ENCODE measurements at regions not wholly inside any gene's neighbourhood (a gene's known extent, or its start where the extent isn't known, plus 50 kb on each side); places are given as distances from the start of the nearest gene placed in this dataset.

DNA sequence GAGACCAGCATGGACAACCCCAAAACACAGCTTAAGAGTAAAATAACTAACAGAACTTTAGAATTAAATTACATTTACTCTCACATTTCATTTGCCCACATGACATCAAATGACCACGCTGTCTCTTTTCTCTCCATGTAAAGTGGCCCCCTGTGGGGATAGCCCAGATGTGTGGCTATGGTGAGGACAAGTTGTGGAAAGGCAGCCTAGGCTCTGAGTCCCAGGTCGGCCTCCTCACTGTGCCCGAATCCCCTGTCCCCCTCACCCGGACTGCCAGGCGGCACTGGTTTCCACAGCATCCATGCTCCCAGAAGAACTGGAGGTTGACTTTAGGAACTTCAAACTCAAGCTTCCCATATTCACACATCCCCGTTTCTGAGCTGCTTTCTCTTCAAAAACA, 111.8 kb upstream of the UQCRFS1 start:
- TF ChIP-seq, protein P1, sequence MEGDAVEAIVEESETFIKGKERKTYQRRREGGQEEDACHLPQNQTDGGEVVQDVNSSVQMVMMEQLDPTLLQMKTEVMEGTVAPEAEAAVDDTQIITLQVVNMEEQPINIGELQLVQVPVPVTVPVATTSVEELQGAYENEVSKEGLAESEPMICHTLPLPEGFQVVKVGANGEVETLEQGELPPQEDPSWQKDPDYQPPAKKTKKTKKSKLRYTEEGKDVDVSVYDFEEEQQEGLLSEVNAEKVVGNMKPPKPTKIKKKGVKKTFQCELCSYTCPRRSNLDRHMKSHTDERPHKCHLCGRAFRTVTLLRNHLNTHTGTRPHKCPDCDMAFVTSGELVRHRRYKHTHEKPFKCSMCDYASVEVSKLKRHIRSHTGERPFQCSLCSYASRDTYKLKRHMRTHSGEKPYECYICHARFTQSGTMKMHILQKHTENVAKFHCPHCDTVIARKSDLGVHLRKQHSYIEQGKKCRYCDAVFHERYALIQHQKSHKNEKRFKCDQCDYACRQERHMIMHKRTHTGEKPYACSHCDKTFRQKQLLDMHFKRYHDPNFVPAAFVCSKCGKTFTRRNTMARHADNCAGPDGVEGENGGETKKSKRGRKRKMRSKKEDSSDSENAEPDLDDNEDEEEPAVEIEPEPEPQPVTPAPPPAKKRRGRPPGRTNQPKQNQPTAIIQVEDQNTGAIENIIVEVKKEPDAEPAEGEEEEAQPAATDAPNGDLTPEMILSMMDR (IDR thresholded peaks at IDR 0.05) = no peak
- no peak for TF ChIP-seq POLR2A (IDR thresholded peaks at IDR 0.05)
- no peaks in the 10 kb centered on the region for H3K9me3 ChIP-seq
- no peaks in the 10 kb centered on the region for H3K4me1 ChIP-seq
- no peaks in the 10 kb centered on the region for H3K27me3 ChIP-seq
- no peak overlapping the region for H3K27ac ChIP-seq
- H3K36me3 ChIP-seq = no peaks in the 10 kb centered on the region
- intact Hi-C loops (cut with DNase I; ENCODE audit: low total_unique reads) = no loop called here
- no peak overlapping the region for H3K4me3 ChIP-seq
- no peak for DNase-seq

DNA sequence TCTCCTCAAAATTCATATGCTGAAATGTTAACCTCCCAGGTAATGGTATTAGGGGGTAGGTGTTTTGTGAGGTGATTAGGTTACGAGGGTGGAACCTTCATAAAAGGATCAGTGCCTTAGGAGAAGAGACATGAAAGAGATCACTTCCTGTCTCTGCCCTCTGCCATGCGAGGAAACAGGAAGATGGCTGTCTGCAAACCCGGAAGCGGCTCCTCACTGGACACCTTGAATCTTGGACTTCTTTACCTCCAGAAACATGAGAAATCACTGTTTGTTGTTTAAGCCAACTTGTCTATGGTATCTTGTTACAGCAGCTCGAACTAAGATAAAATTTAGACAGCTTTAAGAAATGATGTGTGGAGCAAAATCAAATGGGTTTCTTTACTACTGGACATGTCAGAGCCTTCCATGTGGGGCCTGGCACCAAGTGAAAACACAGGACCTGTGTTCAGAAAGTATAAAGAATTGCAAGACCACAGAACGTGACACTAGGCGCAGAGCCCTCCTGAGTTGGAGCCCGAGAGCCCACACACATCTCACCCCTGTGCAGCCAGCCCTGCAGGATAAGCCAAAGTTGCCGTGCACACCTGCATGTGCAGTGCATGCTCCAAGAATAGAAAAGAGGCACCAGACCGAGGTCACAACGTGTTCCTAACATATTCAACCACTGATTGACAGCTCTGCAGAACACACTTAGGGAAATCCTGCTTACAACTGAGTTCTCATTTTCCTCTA, 112.5 kb upstream of the UQCRFS1 start:
- DNase-seq = no peak

DNA sequence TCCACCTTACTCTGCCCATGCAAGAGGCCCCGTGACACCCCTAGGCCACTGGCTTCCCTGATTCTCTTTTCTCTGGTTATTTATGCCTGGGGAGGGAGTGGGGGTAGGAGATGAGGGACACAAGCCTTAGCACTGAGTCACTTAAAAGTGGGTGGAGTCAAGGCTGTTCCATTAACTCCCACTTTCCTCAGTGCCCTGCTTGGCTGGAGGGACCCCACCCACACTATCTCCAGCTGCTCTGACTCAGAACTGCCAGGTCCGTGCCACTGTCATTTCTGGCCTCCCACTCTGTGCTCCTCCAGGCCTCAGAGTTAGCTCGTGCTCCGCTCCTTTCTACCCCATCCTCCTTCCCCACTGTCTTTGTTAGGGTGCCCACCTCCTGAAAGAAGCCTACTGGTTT, 113.4 kb upstream of the UQCRFS1 start:
- TF ChIP-seq, protein P1 (IDR thresholded peaks at IDR 0.05) = no peak
- TF ChIP-seq POLR2A (IDR thresholded peaks at IDR 0.05) = no peak
- Histone ChIP-seq H3K27me3 (no peaks in the 10 kb centered on the region), H3K4me1 (no peaks in the 10 kb centered on the region), H3K36me3 (no peaks in the 10 kb centered on the region), H3K27ac (no peak overlapping the region), H3K4me3 (no peak overlapping the region), H3K9me3 (no peaks in the 10 kb centered on the region)
- intact Hi-C loops (cut with DNase I; ENCODE audit: low total_unique reads) = no loop called here
- DNase-seq = no peak

More for the DNA sequence above, 112.5 kb upstream of the UQCRFS1 start:
- Histone ChIP-seq H3K27me3 (no peaks in the 10 kb centered on the region), H3K4me3 (no peak overlapping the region), H3K36me3 (no peaks in the 10 kb centered on the region), H3K4me1 (no peaks in the 10 kb centered on the region), H3K9me3 (no peaks in the 10 kb centered on the region), H3K27ac (no peak overlapping the region)
- TF ChIP-seq, protein P1 (IDR thresholded peaks at IDR 0.05) = no peak
- TF ChIP-seq POLR2A (IDR thresholded peaks at IDR 0.05) = no peak
- intact Hi-C loops (cut with DNase I; ENCODE audit: low total_unique reads) = no loop called here

DNA sequence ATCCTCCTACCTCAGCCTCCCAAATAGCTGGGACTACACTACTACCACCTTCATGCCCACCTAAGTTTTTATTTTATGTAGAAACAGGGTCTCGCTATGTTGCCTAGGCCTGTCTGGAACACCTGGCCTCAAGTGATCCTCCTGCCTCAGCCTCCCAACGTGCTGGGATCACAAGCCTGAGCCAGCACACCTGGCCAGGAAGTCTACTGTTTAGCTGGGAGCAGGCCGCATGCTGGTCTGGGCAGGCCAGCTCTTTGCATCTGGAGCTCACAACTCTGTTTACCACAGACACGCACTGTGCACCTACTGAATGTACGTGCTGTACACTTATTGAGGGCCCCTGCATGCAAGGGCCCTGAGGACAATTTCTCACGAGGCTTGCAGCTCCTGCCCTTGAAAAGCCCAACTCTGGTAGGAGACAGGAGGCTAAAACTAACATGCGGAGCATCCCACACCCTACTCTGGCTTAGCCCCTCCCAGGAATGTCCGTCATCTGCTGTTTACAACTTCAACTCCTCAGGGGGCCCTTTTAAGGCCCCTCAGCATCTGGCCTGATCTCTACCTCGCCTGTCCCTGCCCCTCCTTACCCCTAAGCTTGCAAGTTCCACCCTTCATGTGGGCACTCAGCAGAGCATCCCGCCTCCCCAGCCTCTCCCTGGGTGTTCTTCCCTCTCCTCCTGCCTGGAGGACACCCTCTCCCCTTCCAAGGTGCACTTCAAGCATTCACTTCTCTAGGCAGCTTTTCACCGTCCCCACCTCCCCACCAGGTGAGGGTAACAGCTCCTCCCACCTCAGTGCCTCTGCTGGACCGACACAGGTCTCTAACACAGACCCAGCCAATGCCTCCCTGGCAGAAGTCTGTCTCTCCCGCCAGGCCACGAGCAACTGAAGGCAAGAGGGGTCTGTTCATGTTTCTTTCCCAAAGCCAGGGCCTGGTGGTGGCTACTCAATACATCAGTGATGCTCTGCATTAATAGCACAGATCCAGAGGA, 114.2 kb upstream of the UQCRFS1 start:
- Histone ChIP-seq H3K4me3 (no peak overlapping the region), H3K27ac (no peak overlapping the region), H3K9me3 (no peaks in the 10 kb centered on the region), H3K4me1 (no peaks in the 10 kb centered on the region), H3K36me3 (no peaks in the 10 kb centered on the region), H3K27me3 (no peaks in the 10 kb centered on the region)
- intact Hi-C loops (cut with DNase I; ENCODE audit: low total_unique reads) = no loop called here
- DNase-seq = no peak
- TF ChIP-seq POLR2A (IDR thresholded peaks at IDR 0.05) = no peak
- TF ChIP-seq, protein P1 (IDR thresholded peaks at IDR 0.05) = no peak

DNA sequence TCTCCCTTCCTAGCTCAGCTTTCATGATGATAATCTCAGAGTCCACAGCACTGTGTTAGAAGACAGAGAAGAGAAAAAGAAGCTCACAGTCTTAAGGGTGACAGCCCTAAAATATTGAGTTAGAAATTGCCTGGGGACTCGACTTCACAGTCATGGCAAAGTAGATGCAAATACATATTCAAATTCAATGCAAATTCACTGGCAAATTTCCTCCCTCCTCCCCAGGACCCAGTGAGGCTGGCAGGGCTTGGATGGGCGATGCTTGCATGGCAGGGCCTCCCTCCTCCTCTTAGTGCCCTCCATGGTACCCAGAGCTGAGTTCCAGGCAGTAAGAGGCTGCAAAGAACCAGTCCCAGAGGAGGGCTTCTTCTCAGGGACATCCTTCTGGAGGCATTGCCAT, 115.6 kb upstream of the UQCRFS1 start:
- no peak overlapping the region for H3K4me3 ChIP-seq
- intact Hi-C loops (cut with DNase I; ENCODE audit: low total_unique reads) = no loop called here
- no peak overlapping the region for H3K27ac ChIP-seq
- no peaks in the 10 kb centered on the region for H3K36me3 ChIP-seq
- no peaks in the 10 kb centered on the region for H3K9me3 ChIP-seq
- H3K27me3 ChIP-seq = no peaks in the 10 kb centered on the region
- DNase-seq = no peak
- TF ChIP-seq, protein P1 (IDR thresholded peaks at IDR 0.05) = no peak
- no peak for TF ChIP-seq POLR2A (IDR thresholded peaks at IDR 0.05)
- no peaks in the 10 kb centered on the region for H3K4me1 ChIP-seq
